ENCODE measurements at regions not wholly inside any gene's neighbourhood (a gene's known extent, or its start where the extent isn't known, plus 50 kb on each side); places are given as distances from the start of the nearest gene placed in this dataset.
"Not testable (repeated sequence)": the region's sequence is repeated elsewhere in the genome, so short reads cannot be mapped to it uniquely, and the experiment has no call there.

- TF ChIP-seq, protein P1, sequence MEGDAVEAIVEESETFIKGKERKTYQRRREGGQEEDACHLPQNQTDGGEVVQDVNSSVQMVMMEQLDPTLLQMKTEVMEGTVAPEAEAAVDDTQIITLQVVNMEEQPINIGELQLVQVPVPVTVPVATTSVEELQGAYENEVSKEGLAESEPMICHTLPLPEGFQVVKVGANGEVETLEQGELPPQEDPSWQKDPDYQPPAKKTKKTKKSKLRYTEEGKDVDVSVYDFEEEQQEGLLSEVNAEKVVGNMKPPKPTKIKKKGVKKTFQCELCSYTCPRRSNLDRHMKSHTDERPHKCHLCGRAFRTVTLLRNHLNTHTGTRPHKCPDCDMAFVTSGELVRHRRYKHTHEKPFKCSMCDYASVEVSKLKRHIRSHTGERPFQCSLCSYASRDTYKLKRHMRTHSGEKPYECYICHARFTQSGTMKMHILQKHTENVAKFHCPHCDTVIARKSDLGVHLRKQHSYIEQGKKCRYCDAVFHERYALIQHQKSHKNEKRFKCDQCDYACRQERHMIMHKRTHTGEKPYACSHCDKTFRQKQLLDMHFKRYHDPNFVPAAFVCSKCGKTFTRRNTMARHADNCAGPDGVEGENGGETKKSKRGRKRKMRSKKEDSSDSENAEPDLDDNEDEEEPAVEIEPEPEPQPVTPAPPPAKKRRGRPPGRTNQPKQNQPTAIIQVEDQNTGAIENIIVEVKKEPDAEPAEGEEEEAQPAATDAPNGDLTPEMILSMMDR (conservative IDR thresholded peaks at IDR 0.05), result no peak
- TF ChIP-seq ZFX (IDR thresholded peaks at IDR 0.05), result no peak
- H3K27ac ChIP-seq, result no peak overlapping the region
These were observed 65.8 kb upstream of the STARD13 start for GRCh38 chr13:33351319-33351718.

GRCh38 chr13:33352041-33352440 lies 66.5 kb upstream of the STARD13 start:
- no peak for TF ChIP-seq ZFX (IDR thresholded peaks at IDR 0.05)
- TF ChIP-seq, protein P1 (conservative IDR thresholded peaks at IDR 0.05), result no peak
- no peak overlapping the region for H3K27ac ChIP-seq

- H3K27ac ChIP-seq, result no peak overlapping the region
- TF ChIP-seq, protein P1 (conservative IDR thresholded peaks at IDR 0.05), result no peak
These were observed 67.0 kb upstream of the STARD13 start for GRCh38 chr13:33352526-33352925.

- TF ChIP-seq ZFX (IDR thresholded peaks at IDR 0.05), result no peak
- TF ChIP-seq, protein P1 (conservative IDR thresholded peaks at IDR 0.05), result no peak
- H3K27ac ChIP-seq, result no peak overlapping the region
These were observed 67.7 kb upstream of the STARD13 start for GRCh38 chr13:33353210-33353609.

DNA sequence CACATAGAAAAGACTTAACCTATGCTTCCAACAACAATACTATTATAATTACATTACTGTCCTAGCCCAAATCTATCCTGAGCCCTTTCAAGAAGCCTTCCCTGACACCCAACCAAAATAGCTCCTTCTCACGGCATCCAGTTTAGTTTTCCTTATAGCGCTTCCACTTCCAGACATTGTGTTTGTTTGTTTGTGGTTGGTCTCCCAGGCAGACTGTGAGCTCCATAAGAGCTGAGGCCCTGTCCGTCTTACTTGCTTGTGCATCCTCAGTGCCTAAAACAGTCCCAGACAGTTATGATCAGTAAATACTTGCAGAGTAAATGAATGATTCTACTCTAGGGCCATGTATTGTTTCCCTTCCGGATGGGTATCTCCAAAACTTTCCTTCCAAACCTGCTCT lies 68.1 kb upstream of the STARD13 start:
- H3K27ac ChIP-seq, result no peak overlapping the region
- TF ChIP-seq, protein P1 (conservative IDR thresholded peaks at IDR 0.05), result no peak
- TF ChIP-seq ZFX (IDR thresholded peaks at IDR 0.05), result no peak

DNA sequence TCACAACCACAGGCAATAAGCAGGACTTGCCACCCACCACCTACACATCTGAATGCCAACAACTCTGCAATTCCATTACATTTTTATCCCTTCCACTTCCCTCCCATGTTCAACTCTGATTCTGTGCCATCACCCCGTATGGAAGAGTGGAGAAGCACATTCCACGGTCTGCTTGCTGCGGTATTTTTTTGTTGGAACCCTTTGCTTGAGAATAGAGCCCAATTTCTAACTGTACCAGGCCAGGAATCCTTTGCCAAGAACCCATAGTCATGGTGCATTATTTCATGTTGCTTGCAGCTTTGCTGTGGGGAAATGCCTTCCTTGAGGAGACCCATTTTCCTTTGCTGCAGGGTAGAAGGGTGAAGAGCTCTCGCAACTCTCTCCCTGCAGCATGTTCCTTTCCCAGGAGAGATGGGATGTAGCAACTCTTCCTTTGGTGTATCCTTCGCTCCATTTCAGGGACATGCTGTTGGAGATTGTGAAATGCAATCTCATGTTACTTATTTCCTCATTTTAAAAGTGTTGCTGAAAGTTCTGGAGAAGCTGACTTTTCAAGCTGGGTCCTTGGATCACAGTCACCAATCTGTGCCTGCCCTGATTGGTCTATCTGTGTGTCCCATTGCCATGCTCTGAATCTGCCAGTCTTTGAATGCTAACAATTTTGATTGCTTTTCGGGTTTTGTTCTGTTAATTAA lies 69.8 kb upstream of the STARD13 start:
- H3K27ac ChIP-seq, result no peak overlapping the region
- TF ChIP-seq, protein P1 (conservative IDR thresholded peaks at IDR 0.05), result no peak
- 0 out of 2 replicates have a peak, but pooled peaks have one; percentile 17 for TF ChIP-seq ZFX (IDR thresholded peaks at IDR 0.05)

GRCh38 chr13:33358076-33358475 lies 72.5 kb upstream of the STARD13 start:
- not testable (repeated sequence) for H3K27ac ChIP-seq

Measured in C4-2B (cell line).